ENCODE measurements at regions not wholly inside any gene's neighbourhood (a gene's known extent, or its start where the extent isn't known, plus 50 kb on each side); places are given as distances from the start of the nearest gene placed in this dataset.

- no peak for TF ChIP-seq ZNF592 (IDR thresholded peaks at IDR 0.05)
- TF ChIP-seq, protein P1, sequence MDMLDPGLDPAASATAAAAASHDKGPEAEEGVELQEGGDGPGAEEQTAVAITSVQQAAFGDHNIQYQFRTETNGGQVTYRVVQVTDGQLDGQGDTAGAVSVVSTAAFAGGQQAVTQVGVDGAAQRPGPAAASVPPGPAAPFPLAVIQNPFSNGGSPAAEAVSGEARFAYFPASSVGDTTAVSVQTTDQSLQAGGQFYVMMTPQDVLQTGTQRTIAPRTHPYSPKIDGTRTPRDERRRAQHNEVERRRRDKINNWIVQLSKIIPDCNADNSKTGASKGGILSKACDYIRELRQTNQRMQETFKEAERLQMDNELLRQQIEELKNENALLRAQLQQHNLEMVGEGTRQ (IDR thresholded peaks at IDR 0.05; ENCODE audit: borderline replicate concordance, low read depth, low read length) = no peak
- TF ChIP-seq EP300 (IDR thresholded peaks at IDR 0.05; ENCODE audit: borderline replicate concordance in 1 of 2, control insufficient read depth in 1 of 2, low read depth in 2 of 2, low read length in 2 of 2) = no peak
- TF ChIP-seq CHD4 (IDR thresholded peaks at IDR 0.05) = no peak
- TF ChIP-seq RFX5 (IDR thresholded peaks at IDR 0.05; ENCODE audit: low read depth, low read length) = no peak
Observed at GRCh38 chr4:8691151-8691775, 98.7 kb downstream of the CPZ start (continued).
